Activated CD4-positive, alpha-beta T cell treated with anti-CD3 and anti-CD28 coated beads, Interleukin-2, amount 50 U/mL, for 4 hours (primary cell): ENCODE measurements at regions not wholly inside any gene's neighbourhood (a gene's known extent, or its start where the extent isn't known, plus 50 kb on each side); places are given as distances from the start of the nearest gene placed in this dataset.
"Not testable (repeated sequence)": the region's sequence is repeated elsewhere in the genome, so short reads cannot be mapped to it uniquely, and the experiment has no call there.

Source experiments
- DNase-seq, 2 experiments: peaks; one replicate each; pipeline ENCODE4 v3.0.0-alpha.2; 2020

DNA sequence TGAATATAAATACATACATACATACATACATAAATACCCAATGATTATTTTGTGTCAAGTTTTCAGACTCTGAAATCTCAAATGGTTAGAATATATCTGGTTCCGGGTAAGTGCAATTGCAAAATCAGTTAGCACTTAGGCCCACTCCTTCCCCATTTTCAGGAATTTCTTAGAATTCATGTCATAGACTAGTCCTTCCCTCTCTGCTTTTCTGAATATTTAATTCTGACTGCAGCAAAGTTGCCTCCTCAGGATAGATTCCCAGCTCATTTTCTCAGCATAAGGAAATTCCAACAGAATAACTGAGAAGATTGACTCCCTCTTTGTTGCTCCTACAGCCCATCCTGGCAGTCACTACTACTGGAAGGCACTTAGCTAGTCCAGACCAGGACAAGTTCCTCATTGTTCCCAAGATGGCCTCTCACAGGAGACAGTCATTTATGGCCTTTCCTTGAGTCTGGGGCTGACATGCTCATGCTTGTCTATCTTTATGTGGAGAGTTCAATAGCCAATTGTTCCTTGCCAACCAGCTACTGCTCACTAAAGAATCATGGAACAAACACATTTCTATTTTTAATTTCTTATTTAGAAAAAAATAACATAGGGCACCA is 142.9 kb upstream of the ITGB1 start:
- DNase-seq: no peak

DNA sequence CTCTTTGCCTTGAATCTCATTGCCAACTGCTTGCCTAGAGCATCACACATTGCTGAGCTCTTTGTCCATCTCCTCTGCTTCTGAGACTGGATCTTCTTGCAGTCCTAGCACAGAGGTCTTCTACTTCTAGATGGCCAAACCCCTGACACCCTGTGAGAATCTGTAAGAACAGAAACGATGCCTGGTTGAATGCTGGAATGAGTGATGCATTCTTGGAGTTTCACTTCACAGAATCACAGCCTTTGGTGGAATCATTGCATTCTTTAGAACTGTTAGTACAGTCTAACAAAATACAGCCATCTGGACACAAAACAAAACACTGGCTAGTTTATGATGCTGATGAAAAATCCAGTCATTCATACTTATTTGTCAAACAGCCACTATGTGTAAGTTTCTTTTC is 141.7 kb upstream of the ITGB1 start:
- DNase-seq: no peak

GRCh38 chr10:33098951-33099663 is 141.1 kb upstream of the ITGB1 start:
- DNase-seq: no peak

DNA sequence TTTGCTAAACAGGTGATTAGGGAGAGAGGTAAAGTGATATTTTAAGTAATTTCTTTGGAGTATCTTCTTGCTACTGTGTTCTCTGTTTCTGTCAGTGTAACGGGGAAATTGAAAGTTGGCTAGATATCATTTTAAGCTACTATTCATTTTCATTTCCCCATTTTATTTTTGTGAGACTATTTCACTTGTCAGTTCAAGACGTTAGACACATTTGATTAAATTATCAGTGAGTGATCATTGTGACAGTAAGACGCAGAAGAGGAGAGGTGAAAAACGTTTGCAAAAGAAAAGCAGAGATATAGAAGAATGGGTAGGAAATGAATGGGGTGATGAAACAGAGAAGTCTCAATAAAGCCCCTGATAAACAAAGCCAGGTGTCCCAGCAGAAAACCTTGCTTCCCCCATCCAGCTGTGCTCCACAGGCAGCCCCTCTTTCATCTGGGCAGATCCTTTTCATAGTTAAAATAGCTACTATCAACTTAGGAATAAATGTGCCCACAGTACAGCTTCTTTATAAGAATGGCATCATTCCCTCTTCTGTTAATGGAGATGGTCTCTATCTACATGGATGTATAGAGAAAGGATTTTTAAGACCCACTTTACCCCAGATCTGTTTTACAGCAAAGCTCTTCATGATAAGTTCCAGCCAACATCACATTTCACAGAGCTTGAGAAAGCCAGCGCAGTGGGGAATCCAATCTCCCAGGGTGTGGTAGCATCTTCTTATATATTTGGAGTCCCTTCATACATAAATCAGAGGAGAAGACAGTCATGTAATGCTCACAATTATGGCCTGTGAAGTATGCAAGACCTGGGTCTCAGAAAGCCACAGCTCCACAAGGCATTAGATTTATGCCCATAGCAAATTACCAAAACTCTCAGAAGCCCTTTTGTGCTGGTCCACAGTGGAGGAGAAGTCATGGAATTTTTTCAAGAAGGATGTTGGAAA is 138.1 kb upstream of the ITGB1 start:
- DNase-seq: no peak

- no peak for DNase-seq
Measured at GRCh38 chr10:33094263-33095051, 136.4 kb upstream of the ITGB1 start.

- no peak for DNase-seq
Measured at GRCh38 chr10:33093362-33093761, 135.3 kb upstream of the ITGB1 start.

- no peak for DNase-seq
Measured at GRCh38 chr10:33092596-33092995, 134.6 kb upstream of the ITGB1 start.

- DNase-seq: no peak
Measured at GRCh38 chr10:33091201-33091600, 133.2 kb upstream of the ITGB1 start.

DNA sequence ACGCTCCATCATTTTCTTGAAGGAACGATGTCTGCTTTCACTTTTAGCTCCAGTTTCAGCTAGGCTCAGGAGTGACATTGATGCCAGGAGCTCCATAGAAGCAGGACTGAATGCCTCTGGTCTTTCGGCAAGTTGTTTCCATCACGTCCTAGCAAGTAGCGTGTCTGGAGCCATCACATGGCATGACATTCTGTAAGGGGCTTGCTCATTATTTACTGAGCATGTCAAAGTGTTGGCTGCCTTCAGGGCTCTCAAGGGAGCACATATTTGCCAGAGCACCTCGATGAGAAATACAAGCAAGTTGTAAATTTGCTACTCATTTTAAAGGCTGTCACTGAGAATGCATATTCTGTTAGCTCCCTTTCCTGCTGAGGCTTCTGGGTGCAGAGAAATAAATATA is 131.0 kb upstream of the ITGB1 start:
- no peak for DNase-seq

- no peak for DNase-seq
Measured at GRCh38 chr10:33087922-33088321, 129.9 kb upstream of the ITGB1 start.

- no peak for DNase-seq
Measured at GRCh38 chr10:33087152-33087551, 129.1 kb upstream of the ITGB1 start.

DNA sequence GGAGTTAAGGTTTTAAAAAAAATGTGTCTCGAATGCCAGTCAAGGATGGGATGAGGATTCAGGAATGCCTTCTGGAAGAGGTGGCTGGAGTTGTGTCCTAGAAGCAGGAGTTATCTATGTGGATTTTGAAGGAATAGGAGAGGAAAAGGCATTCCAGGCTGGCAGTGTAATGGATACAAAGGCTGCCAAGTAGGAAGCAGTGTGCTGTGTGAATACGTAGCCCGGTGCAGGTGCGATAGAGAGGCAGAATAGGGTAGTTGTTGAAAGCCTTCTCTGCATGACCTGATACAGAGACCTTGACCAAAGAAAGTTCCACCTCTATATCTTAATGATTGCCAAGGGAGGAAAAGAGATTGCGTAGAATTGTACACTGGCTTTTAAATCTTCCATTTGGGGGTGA is 128.1 kb upstream of the ITGB1 start:
- no peak for DNase-seq

DNA sequence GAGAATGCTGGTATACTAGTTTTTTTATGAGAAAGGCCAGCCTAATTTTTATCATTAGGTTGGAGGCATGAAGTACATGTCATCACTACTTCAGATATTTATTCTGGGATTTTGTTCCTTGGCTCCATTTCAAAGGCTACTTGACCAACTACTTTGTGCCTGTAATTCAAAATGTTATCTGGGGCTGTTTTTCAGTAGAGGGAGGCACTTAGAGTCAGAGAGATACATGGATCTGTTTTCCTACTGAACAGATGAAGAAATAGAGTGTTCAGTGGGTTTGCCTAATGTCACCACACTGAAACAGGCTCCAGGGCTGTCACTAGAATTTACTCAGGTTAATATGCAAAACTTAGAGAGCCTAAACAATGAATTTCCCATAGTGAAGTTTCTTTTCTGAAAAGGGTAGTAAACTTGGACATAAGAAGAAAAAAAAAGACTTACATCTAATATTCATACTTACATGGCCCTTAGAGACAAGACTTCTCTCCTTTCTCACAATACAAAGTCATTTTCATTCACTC is 127.3 kb upstream of the ITGB1 start:
- DNase-seq: no peak

DNA sequence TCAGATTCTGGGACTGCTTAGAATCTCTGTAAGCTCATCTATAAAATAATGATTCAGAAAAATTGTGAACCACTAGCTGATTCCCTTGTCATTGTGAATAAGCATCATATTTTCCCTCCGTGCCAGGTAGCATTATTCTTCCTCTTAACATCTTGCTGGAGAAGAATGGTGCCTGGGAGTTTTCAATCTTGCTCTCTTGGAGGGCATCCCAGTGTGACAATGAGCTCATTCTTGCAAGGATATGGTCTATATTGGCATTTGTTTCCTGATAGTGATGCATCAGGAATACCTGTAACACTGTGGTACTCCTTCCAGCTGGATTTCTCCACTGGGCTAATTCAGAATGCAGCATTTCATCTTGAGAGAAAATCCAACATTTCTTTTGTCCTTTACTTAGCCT is 126.4 kb upstream of the ITGB1 start:
- no peak for DNase-seq

DNA sequence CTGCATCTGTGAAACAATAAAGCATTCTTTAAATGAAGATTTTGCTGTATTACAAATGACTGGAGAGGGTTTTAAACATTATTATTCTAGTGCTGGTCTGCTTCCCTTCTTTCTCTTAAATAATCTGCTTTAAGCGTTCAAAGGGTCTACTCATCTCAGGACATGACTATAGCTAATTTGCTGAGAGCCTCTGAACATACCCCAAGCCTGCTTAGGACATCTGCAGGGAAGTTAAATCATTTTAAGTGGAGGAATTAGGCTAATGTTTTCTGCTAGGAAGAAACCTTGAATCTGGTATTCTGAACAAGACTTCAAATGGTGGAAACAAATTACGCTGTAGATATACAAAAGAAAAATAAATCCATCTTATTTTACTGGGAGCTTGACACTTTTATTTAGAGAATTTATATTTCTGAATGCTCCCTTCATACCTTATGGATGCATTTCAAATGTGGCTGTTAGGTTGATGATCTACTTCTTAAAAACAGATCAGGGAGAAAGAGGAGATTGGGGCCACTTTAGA is 124.4 kb upstream of the ITGB1 start:
- no peak for DNase-seq

DNA sequence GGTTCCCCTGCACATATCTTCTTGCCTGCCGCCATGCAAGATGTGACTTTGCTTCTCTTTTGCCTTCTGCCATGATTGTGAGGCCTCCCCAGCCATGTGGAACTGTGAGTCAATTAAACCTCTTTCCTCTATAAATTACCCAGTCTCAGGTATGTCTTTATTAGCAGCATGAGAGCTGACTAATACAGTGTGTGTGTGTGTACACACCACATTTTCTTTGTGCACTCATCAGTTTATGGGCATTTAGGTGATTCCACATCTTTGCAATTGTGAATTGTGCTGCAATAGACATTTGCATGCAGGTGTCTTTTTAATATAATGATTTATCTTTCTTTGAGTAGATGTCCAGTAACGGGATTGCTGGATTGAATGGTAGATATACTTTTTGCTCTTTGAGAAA is 122.4 kb upstream of the ITGB1 start:
- DNase-seq: not testable (repeated sequence)

DNA sequence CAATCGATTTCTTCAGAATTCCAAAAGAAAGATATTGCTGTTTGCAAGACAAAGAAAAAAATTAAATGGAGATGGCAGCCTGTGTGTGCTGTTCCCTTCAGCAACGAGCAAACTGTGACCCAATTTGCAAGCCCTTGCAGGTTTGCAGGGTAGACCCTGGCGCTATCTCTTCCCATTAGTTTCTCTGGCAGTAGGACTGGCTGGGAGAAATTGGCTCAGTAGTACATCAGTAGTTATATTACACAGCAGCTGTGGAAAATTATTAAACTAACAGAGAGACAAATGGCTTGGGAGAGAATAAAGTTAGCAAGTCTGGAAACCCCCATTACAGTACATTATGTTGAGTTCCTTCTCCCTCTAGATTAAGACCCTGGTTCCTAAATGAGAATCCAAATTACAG is 116.4 kb upstream of the ITGB1 start:
- DNase-seq: no peak

DNA sequence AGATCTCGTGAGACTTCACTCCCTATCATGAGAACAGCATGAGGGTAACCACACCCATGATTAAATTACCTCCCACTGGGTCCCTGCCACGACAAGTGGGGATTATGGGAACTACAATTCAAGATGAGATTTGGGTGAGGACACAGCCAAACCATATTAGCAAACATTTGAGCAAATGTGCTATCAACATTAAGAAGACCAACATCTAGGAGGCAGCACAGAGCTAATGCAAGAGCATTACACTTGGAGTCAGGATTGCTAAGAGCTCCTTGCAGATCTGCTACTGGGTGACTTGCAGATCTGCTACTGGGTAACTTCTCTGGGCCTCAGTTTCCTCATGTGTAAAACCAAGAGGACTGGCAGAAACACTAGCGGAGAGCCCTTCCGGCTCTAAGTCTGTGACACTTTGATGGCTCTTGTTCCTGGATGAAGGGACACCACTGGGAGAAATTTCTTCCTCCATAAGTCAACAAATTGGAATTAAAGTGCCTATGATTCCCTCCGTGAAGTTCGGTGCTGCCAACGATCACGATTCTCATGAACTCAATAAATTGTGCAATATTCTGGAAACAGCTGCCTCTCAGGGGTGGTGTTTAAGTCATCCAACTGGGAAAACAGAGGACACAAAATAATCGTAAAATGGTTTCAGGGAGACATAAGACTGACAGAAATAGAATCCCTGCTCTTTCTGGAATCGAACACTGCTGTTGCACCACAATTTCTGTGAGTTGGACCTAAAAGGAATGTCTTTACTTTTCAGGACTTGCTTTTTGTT is 115.8 kb upstream of the ITGB1 start:
- no peak for DNase-seq

DNA sequence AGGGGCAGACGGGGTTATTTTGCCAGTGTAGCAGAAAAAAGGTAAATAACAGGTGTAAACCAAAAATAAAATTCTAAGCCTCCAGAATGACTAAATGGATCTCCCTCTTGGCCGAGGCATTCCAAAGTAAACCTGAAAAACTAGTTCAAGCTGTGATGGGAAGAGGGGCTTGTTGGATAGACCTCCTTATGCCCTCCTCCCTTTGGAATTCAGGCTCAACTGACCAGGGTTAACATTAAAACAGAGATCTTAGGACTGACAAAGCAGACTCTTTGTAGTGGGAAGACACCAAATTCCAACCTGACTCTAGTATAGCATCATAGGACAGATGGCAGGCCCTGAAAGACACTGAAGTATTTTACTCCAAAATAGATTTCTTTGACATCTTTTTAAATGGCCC is 113.8 kb upstream of the ITGB1 start:
- DNase-seq: no peak

DNA sequence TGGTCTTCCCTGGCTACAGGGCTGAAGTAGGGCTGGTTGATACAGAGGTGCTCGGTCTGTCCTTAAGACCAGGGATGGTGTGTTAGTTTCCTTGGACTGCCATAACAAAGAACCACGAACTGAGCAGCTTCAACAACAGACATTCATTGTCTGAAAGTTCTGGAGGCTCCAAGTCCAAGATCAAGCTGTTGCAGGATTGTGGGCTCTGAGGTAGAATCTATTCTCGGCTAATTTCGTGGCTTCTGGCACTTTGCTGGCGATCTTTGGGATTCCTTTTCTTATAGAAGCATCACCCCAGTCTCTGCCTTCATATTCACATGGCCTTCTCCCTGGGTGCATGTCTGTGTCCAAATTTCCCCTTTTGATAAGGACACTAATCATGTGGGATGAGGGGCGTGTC is 112.1 kb upstream of the ITGB1 start:
- DNase-seq: no peak

DNA sequence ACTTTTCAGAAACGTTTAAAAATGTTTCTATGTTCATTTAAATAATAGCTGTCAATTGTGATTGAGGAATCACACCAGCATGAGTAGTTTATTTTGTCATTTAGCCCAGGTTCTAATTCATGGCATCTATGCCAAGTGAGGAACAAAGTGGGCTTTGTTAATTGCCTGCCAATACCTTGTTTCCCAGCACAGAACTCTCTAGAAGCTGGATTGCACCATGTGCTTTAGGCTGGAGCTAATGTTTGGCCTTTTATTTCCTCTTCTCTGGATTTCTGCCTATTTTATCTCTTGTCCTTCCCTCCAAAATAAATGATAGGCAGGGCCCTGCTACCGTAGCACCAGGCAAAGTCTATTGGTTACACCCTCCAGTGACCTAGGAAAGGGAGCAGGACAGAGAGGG is 109.9 kb upstream of the ITGB1 start:
- no peak for DNase-seq

- DNase-seq: no peak
Measured at GRCh38 chr10:33067481-33067880, 109.5 kb upstream of the ITGB1 start.
